Vagina (tissue), 2 donors: ENCODE measurements at regions not wholly inside any gene's neighbourhood (a gene's known extent, or its start where the extent isn't known, plus 50 kb on each side); places are given as distances from the start of the nearest gene placed in this dataset.

Source experiments
- DNase-seq, 2 donors: peaks; one replicate each; pipeline ENCODE4 v3.0.0-alpha.2; 2017; ENCODE audit errors: extremely low spot score in 2 of 2
- H3K27ac ChIP-seq: fragments of 200-600 bp; sonication (generic); one replicate; pipeline ENCODE4 v1.5.1; 2019
- H3K27me3 ChIP-seq: fragments of 200-600 bp; sonication (generic); one replicate; pipeline ENCODE4 v1.5.1; 2019
- H3K36me3 ChIP-seq, 2 donors: fragments of 200-600 bp; sonication (generic); one replicate each; pipeline ENCODE4 v1.5.1; 2017 to 2019
- H3K4me1 ChIP-seq: fragments of 200-600 bp; sonication (generic); one replicate; pipeline ENCODE4 v1.5.1; 2019
- H3K4me3 ChIP-seq, 2 donors: fragments of 200-600 bp; sonication (generic); 1 replicate in 1 of 2; 2 replicates in 1 of 2; pipeline ENCODE4 v1.5.1; 2016 to 2019
- H3K9me3 ChIP-seq: fragments of 200-600 bp; sonication (generic); one replicate; pipeline ENCODE4 v1.5.1; 2019
- POLR2A ChIP-seq, 2 donors: fragments of 450-650 bp; IDR thresholded peaks; one replicate each; pipeline ENCODE4 v1.6.1; 2017; ENCODE audit warnings: antibody characterized with exemption in 2 of 2, mild to moderate bottlenecking in 2 of 2, moderate library complexity in 2 of 2
- POLR2AphosphoS5 ChIP-seq, 2 donors: sonication (generic); formaldehyde crosslinking; IDR thresholded peaks; one replicate each; pipeline ENCODE4 v1.9.0; 2017; ENCODE audit warnings: antibody characterized with exemption in 2 of 2, mild to moderate bottlenecking in 2 of 2, low read depth in 1 of 2; ENCODE audit not compliant: insufficient read depth in 1 of 2
- intact Hi-C: fragments of 100-400 bp; cut with DNase I; formaldehyde crosslinking; loops from one replicate; pipeline ENCODE4 v1.15.1; 2023
- TF ChIP-seq, protein P1 (sequence below), 3 experiments: fragments of 450-650 bp in 2 of 3; fragments of 200-600 bp in 1 of 3; sonication (generic) in 1 of 3; IDR thresholded peaks; one replicate each; pipeline ENCODE4 v1.5.1; 2017 to 2019; ENCODE audit warnings: antibody characterized with exemption in 3 of 3, mild to moderate bottlenecking in 2 of 3, moderate library complexity in 2 of 3

DNA sequence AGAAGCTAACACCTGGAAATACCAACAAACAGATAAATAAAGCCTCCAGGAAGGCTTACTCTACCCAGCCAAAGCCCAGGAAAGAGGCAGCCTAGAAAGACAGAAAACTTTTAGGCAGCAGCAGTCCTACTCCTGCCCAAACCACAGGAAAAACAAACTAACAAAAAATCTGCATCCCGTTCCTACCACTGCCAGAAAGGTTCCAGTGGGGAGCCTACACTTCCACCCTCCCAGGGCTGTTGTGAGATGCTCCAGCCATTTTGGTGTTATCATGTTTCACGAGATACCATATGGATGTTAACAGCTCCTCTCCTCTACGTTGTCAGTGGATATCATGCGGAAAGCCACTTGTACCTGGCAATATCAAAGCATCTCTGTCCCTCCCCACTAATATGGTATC lies 135.9 kb upstream of the ADRA1D start:
- no peak for DNase-seq
- intact Hi-C loops = no loop called here
- no peaks in the 10 kb centered on the region for H3K36me3 ChIP-seq
- H3K9me3 ChIP-seq = no peaks in the 10 kb centered on the region
- H3K4me1 ChIP-seq = no peaks in the 10 kb centered on the region
- H3K27ac ChIP-seq = no peak overlapping the region
- TF ChIP-seq POLR2A (IDR thresholded peaks at IDR 0.05) (no peak), POLR2AphosphoS5 (IDR thresholded peaks at IDR 0.05; ENCODE audit: insufficient read depth in 1 of 2, low read depth in 1 of 2) (no peak)
- TF ChIP-seq, protein P1, sequence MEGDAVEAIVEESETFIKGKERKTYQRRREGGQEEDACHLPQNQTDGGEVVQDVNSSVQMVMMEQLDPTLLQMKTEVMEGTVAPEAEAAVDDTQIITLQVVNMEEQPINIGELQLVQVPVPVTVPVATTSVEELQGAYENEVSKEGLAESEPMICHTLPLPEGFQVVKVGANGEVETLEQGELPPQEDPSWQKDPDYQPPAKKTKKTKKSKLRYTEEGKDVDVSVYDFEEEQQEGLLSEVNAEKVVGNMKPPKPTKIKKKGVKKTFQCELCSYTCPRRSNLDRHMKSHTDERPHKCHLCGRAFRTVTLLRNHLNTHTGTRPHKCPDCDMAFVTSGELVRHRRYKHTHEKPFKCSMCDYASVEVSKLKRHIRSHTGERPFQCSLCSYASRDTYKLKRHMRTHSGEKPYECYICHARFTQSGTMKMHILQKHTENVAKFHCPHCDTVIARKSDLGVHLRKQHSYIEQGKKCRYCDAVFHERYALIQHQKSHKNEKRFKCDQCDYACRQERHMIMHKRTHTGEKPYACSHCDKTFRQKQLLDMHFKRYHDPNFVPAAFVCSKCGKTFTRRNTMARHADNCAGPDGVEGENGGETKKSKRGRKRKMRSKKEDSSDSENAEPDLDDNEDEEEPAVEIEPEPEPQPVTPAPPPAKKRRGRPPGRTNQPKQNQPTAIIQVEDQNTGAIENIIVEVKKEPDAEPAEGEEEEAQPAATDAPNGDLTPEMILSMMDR (IDR thresholded peaks at IDR 0.05) = no peak
- H3K27me3 ChIP-seq = no peaks in the 10 kb centered on the region
- no peak overlapping the region for H3K4me3 ChIP-seq

DNA sequence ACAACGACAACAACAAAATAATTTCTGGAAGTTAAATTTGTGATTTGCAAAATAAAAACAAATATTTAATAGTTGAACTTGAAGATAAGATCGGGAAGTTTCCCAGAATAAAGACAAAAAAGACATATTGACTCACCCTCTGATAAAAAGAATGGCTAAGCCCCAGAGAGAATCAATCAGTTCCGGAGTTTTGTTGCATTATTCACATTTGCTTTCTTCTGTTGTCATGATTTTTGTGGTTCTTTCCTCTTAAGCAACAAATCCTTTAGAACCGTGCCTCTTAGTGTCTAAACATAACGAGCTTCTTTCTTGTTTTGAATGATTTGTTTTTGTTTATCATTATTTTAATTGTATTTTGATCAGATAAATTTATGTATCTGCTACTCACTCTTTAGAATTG lies 134.9 kb upstream of the ADRA1D start:
- no peak overlapping the region for H3K27ac ChIP-seq
- no peak overlapping the region for H3K4me3 ChIP-seq
- no peaks in the 10 kb centered on the region for H3K9me3 ChIP-seq
- intact Hi-C loops = no loop called here
- TF ChIP-seq, protein P1 (IDR thresholded peaks at IDR 0.05) = no peak
- TF ChIP-seq POLR2AphosphoS5 (IDR thresholded peaks at IDR 0.05; ENCODE audit: insufficient read depth in 1 of 2, low read depth in 1 of 2) = no peak
- no peak for TF ChIP-seq POLR2A (IDR thresholded peaks at IDR 0.05)
- H3K36me3 ChIP-seq = no peaks in the 10 kb centered on the region
- no peaks in the 10 kb centered on the region for H3K4me1 ChIP-seq
- no peaks in the 10 kb centered on the region for H3K27me3 ChIP-seq
- no peak for DNase-seq

DNA sequence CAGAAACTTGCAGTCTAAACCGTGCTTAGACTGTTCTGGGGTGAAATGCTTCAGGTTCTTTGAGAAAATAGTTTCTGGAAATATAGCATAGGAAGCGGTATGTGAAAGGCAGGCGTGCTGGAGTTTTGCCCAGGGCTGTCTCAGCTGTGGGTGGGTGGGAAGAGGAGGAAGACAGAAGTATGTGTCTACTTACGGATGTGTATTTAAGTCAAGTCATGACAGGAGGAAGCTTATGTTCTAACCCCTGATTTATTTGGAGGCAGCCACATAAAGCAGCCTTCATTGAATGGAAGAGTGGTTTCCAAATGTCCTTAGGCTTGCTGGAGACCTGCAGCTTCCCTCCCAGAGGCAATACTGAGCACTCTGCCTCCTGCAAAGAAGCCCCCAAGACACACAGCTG lies 126.8 kb upstream of the ADRA1D start:
- no peak for TF ChIP-seq POLR2AphosphoS5 (IDR thresholded peaks at IDR 0.05; ENCODE audit: insufficient read depth in 1 of 2, low read depth in 1 of 2)
- TF ChIP-seq, protein P1 (IDR thresholded peaks at IDR 0.05) = no peak
- no peak for TF ChIP-seq POLR2A (IDR thresholded peaks at IDR 0.05)
- no peak for DNase-seq
- Histone ChIP-seq H3K27me3 (no peaks in the 10 kb centered on the region), H3K36me3 (no peaks in the 10 kb centered on the region), H3K4me1 (no peaks in the 10 kb centered on the region), H3K27ac (no peak overlapping the region), H3K4me3 (no peak overlapping the region), H3K9me3 (no peaks in the 10 kb centered on the region)
- intact Hi-C loops = no loop called here

DNA sequence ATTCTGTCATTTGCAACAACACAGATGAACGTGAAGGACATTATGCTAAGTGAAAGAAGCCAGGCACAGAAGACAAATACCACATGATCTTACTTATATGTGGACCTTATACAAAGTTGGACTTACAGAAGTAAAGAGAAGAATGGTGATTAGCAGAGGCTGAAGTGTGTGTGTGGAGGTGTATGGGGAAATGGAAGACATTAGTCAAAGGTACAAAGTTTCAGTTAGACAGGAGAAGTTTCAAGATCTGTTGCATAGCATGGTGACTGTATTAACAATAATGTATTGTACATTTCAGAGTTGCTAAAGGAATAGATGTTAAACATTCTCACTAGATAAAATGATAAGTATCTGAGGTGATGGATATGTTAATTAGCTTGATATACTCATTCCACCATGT lies 124.4 kb upstream of the ADRA1D start:
- no peaks in the 10 kb centered on the region for H3K36me3 ChIP-seq
- H3K4me1 ChIP-seq = no peaks in the 10 kb centered on the region
- DNase-seq = no peak
- H3K27ac ChIP-seq = no peak overlapping the region
- H3K4me3 ChIP-seq = no peak overlapping the region
- intact Hi-C loops = no loop called here
- H3K27me3 ChIP-seq = no peaks in the 10 kb centered on the region
- H3K9me3 ChIP-seq = no peaks in the 10 kb centered on the region
- no peak for TF ChIP-seq POLR2A (IDR thresholded peaks at IDR 0.05)

DNA sequence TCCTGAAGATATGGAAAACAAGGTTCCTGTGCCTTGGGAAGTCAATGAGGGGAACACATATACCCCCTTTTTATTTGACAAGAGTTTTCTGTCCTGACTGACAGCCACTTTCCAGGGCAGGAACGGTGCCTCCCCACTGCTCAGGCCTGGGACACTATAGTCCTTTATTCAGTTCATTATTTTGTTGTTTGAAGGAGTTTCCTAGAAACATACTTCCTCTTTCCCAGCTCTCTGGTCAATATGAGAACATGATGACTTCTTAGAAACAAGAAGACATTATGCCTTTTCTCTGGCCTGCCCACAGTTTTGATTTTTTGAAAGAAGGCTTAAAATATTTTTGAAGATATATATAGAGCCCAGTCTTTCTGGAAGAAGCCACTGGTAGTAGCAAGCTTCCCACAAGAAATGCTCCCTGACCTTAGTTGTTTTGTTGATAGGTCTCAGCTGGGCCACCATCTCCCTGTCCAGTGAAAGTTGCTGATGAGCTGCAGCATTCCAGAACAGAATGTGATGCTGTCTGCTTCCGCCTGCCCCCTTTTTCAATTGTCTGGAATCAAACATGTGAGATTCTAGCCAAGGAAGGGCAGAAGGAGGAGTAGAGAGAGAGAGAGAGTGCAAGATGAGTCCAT lies 122.7 kb upstream of the ADRA1D start:
- intact Hi-C loops = no loop called here
- Histone ChIP-seq H3K27me3 (no peaks in the 10 kb centered on the region), H3K9me3 (no peaks in the 10 kb centered on the region), H3K36me3 (no peaks in the 10 kb centered on the region), H3K4me1 (no peaks in the 10 kb centered on the region), H3K4me3 (no peak overlapping the region), H3K27ac (no peak overlapping the region)
- TF ChIP-seq POLR2AphosphoS5 (IDR thresholded peaks at IDR 0.05; ENCODE audit: insufficient read depth in 1 of 2, low read depth in 1 of 2) (no peak), POLR2A (IDR thresholded peaks at IDR 0.05) (no peak)
- TF ChIP-seq, protein P1 (IDR thresholded peaks at IDR 0.05) = no peak
- no peak for DNase-seq
